ENCODE measurements at regions not wholly inside any gene's neighbourhood (a gene's known extent, or its start where the extent isn't known, plus 50 kb on each side); places are given as distances from the start of the nearest gene placed in this dataset.
"Not testable (repeated sequence)": the region's sequence is repeated elsewhere in the genome, so short reads cannot be mapped to it uniquely, and the experiment has no call there.

DNA sequence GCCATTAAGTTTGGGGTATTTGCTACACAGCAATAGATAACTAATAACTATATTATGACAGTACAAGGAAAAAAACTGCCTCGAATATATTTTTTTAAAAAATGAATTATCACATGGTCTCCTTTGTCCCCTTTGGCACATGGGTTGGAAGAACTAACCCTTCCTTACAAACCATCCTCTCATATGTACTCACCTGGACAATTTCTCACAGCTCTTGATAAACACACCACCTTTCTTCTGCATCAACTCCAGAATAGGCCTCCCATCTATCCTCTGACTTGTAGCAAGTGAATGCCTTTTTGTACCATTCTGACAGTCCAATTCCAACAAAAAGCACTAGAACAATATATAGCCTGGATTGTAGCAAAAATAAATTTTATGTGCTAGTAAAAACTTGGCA lies 78.7 kb upstream of the LARP1 start:
- Mint-ChIP-seq H3K4me1 (peaks cover 5% of the 10 kb centered on the region), H3K36me3 (ENCODE audit: low read depth) (no peaks in the 10 kb centered on the region), H3K9me3 (peaks cover 4% of the 10 kb centered on the region), H3K27me3 (ENCODE audit: insufficient read depth) (no peaks in the 10 kb centered on the region), H3K4me3 (no peak overlapping the region), H3K27ac (no peak overlapping the region)
- no peak overlapping the region for H3K27ac ChIP-seq (ENCODE audit: low read depth, low read length)
- WGBS, 2 experiments (ENCODE audit: insufficient coverage in 1 of 2, insufficient read length in 1 of 2): 100% methylated on average over 1 of the region's 1 CpG; no CpG with 5 or more reads in 1 of the 2 experiments
- DNase-seq: no peak
- H3K9me3 ChIP-seq (ENCODE audit: control insufficient read depth, low read length): no peaks in the 10 kb centered on the region
- no peak for TF ChIP-seq CTCF (conservative IDR thresholded peaks at IDR 0.05)
- no peak overlapping the region for H3K9ac ChIP-seq (ENCODE audit: extremely low read depth, low read length, poor library complexity, severe bottlenecking)
- H3K36me3 ChIP-seq (ENCODE audit: control insufficient read depth, insufficient read depth, low read length): no peaks in the 10 kb centered on the region
- no peak overlapping the region for H3K4me3 ChIP-seq (ENCODE audit: low read length)
- H3K4me1 ChIP-seq (ENCODE audit: control insufficient read depth, insufficient read depth, low read length): no peaks in the 10 kb centered on the region
- no peaks in the 10 kb centered on the region for H3K27me3 ChIP-seq (ENCODE audit: control insufficient read depth, insufficient read depth, low read length, poor library complexity, severe bottlenecking)

DNA sequence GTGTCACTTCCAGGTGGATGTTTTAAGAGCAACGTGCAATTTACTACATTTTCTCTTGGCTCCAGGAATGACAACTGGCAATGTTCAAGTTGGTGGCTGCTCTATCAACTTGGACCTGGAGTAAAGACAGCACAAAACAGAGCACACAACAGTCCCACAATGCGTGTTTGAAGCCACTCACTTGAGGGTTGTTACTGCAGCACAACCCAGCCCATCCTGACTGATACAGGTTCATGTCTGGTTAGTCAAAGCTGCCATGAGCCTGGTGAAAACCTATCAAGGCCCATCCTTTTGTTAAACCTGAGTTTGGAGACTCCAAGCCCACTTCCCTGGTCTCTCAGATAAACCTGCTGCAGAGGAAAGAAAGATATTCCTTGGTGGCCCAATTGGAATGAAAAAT lies 81.1 kb upstream of the LARP1 start:
- Histone ChIP-seq H3K9me3 (ENCODE audit: control insufficient read depth, low read length) (peaks cover under 1% of the 10 kb centered on the region), H3K36me3 (ENCODE audit: control insufficient read depth, insufficient read depth, low read length) (no peaks in the 10 kb centered on the region), H3K27me3 (ENCODE audit: control insufficient read depth, insufficient read depth, low read length, poor library complexity, severe bottlenecking) (no peaks in the 10 kb centered on the region), H3K27ac (ENCODE audit: low read depth, low read length) (no peak overlapping the region), H3K4me3 (ENCODE audit: low read length) (no peak overlapping the region), H3K4me1 (ENCODE audit: control insufficient read depth, insufficient read depth, low read length) (no peaks in the 10 kb centered on the region), H3K9ac (ENCODE audit: extremely low read depth, low read length, poor library complexity, severe bottlenecking) (no peak overlapping the region)
- TF ChIP-seq CTCF (conservative IDR thresholded peaks at IDR 0.05): no peak
- H3K27me3 Mint-ChIP-seq (ENCODE audit: insufficient read depth): no peaks in the 10 kb centered on the region
- H3K36me3 Mint-ChIP-seq (ENCODE audit: low read depth): no peaks in the 10 kb centered on the region
- WGBS, 2 experiments (ENCODE audit: insufficient coverage in 1 of 2, insufficient read length in 1 of 2): 92 to 97% methylated on average over 2 of the region's 2 CpGs
- peaks cover 5% of the 10 kb centered on the region for H3K4me1 Mint-ChIP-seq
- no peak overlapping the region for H3K4me3 Mint-ChIP-seq
- no peak for DNase-seq
- peaks cover 5% of the 10 kb centered on the region for H3K9me3 Mint-ChIP-seq
- no peak overlapping the region for H3K27ac Mint-ChIP-seq

DNA sequence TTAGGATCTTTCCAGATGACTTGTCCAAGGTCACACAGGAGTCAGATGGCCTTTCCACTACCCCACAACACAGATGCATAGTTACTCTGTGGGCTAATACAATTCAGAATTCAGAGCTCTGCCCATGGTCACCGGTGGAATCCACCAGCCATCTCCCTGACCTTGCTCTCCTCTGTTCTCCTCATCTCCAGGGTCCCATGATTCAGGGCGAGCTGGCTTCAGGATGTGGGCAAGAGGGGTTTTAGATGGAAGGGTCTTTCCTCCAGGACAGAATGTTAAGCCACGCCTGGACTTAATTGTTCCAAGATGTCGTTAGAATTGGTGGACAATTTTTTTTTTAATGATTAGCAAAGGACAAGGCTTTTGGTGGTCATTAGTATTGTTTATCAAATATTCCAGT lies 81.7 kb upstream of the LARP1 start:
- H3K27ac Mint-ChIP-seq: no peak overlapping the region
- no peaks in the 10 kb centered on the region for H3K36me3 Mint-ChIP-seq (ENCODE audit: low read depth)
- Histone ChIP-seq H3K4me3 (ENCODE audit: low read length) (no peak overlapping the region), H3K27ac (ENCODE audit: low read depth, low read length) (no peak overlapping the region), H3K4me1 (ENCODE audit: control insufficient read depth, insufficient read depth, low read length) (no peaks in the 10 kb centered on the region), H3K36me3 (ENCODE audit: control insufficient read depth, insufficient read depth, low read length) (no peaks in the 10 kb centered on the region), H3K9me3 (ENCODE audit: control insufficient read depth, low read length) (peaks cover 6% of the 10 kb centered on the region), H3K27me3 (ENCODE audit: control insufficient read depth, insufficient read depth, low read length, poor library complexity, severe bottlenecking) (no peaks in the 10 kb centered on the region), H3K9ac (ENCODE audit: extremely low read depth, low read length, poor library complexity, severe bottlenecking) (no peak overlapping the region)
- H3K9me3 Mint-ChIP-seq: peaks cover 10% of the 10 kb centered on the region
- peaks cover 5% of the 10 kb centered on the region for H3K4me1 Mint-ChIP-seq
- H3K4me3 Mint-ChIP-seq: no peak overlapping the region
- TF ChIP-seq CTCF (conservative IDR thresholded peaks at IDR 0.05): no peak
- no peaks in the 10 kb centered on the region for H3K27me3 Mint-ChIP-seq (ENCODE audit: insufficient read depth)
- 92 to 100% methylated on average over 1 to 3 of the region's 4 CpGs for WGBS, 2 experiments (ENCODE audit: insufficient coverage in 1 of 2, insufficient read length in 1 of 2)
- DNase-seq: no peak

- H3K36me3 Mint-ChIP-seq (ENCODE audit: low read depth); DNase-seq; H3K4me1 Mint-ChIP-seq; H3K4me1 ChIP-seq (ENCODE audit: control insufficient read depth, insufficient read depth, low read length); H3K27ac ChIP-seq (ENCODE audit: low read depth, low read length); H3K27ac Mint-ChIP-seq; H3K36me3 ChIP-seq (ENCODE audit: control insufficient read depth, insufficient read depth, low read length); H3K27me3 ChIP-seq (ENCODE audit: control insufficient read depth, insufficient read depth, low read length, poor library complexity, severe bottlenecking); H3K4me3 ChIP-seq (ENCODE audit: low read length); H3K4me3 Mint-ChIP-seq; H3K9ac ChIP-seq (ENCODE audit: extremely low read depth, low read length, poor library complexity, severe bottlenecking); H3K27me3 Mint-ChIP-seq (ENCODE audit: insufficient read depth): not testable (repeated sequence)
- WGBS, 2 experiments (ENCODE audit: insufficient coverage in 1 of 2, insufficient read length in 1 of 2): 84 to 93% methylated on average over 8 of the region's 8 CpGs
- H3K9me3 Mint-ChIP-seq: peaks cover 31% of the 10 kb centered on the region
- H3K9me3 ChIP-seq (ENCODE audit: control insufficient read depth, low read length): peaks cover 23% of the 10 kb centered on the region
These were observed 85.3 kb upstream of the LARP1 start for GRCh38 chr5:154669913-154670312.
